ENCODE measurements at regions not wholly inside any gene's neighbourhood (a gene's known extent, or its start where the extent isn't known, plus 50 kb on each side); places are given as distances from the start of the nearest gene placed in this dataset.

GRCh38 chr2:80930777-80931176 lies 626.2 kb upstream of the LRRTM1 start:
- DNase-seq, result no peak

GRCh38 chr2:80926168-80926567 lies 621.6 kb upstream of the LRRTM1 start:
- no peak for DNase-seq

GRCh38 chr2:80896576-80896975 lies 592.0 kb upstream of the LRRTM1 start:
- no peak for DNase-seq

DNA sequence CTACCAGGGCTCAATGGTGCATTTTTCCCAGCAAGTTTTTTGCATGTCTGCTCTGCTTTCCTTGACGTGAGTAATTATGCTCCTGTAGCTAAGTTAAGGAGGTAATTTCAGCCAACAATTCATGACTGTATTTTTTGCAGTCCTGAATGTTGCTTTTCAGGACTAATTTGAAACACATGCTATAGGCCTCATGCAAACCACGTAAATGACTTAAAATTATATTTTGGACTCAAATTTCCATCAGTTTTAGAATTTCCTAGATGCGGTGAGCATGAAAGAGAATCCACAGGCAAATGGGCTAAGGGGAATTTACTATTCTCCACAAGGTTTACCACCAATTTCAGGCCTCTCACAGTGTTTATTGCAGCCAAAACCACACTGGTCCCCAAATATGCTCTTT lies 589.9 kb upstream of the LRRTM1 start:
- DNase-seq, result no peak

- no peak for DNase-seq
Observed at GRCh38 chr2:80893711-80894110, 589.2 kb upstream of the LRRTM1 start.

- DNase-seq, result no peak
Observed at GRCh38 chr2:80889009-80889408, 584.5 kb upstream of the LRRTM1 start.

DNA sequence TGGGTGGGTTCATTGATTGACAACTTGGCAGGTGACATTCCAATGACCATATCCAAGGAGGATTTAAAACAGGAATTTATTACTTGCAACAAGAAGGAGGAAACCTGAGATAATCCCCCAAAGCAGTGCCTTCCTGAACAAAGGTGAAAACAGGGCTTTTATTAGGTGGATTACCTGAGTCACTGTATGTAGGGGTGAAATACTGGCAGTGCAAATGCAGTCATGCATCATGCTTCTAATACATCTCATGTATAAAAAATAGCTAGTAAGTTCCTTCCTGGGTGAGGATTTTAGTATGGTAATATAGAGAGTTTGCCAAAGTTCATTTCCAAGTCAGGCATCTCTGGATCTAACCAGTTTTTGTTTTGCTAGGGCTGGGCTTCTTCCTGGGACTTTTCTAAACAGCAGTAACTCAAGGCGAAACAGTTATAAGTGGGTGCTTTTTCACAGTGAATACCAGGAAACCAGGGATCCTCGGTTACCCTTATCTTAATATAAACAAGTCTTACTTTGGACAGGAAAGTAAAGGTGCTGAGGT lies 583.4 kb upstream of the LRRTM1 start:
- no peak for DNase-seq

DNA sequence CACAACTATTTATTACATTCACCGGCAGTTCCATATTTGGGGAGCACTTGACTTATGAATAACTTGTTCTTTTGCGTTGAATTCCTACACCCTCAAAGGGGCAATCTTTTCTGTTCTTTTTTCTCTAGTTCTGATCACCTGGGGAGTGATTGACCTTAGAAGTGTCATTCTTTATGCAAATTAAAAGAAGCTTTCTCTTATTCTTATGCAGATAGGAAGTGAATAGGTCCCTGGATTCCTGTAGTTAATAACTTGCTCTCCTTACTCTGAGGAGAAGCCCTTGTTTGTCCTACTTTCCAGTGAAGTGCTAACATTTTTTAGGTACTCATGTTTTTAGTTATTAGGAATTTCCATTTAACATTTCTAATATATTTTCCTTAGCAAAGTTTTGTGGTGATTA lies 569.8 kb upstream of the LRRTM1 start:
- DNase-seq, result no peak

DNA sequence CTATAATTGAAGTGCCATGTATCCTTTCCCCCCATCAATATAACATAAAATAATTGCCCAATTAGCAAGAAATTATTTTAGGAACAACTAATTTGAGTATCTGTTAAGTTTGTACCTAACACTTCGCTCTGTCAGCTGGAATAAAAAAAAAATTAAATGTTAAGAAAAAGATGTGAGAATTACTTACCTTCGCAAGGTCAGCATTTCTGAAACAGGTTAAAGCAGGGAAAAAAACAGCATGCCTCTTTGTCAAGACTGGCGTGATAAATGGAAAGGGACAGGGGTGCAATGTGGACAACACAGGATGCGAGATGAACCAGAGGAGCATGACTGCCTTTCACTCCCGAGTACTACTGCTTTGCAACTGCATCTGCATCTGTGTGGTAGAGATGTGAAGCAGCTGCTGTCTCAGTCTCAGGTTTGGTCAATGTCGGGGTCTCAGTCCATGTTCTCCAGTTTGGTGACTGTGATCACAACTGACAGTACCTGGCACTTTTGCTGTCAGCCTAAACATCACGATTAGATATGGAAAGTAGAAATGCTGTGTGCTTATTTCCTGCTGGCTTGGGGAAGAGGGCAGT lies 565.4 kb upstream of the LRRTM1 start:
- no peak for DNase-seq

DNA sequence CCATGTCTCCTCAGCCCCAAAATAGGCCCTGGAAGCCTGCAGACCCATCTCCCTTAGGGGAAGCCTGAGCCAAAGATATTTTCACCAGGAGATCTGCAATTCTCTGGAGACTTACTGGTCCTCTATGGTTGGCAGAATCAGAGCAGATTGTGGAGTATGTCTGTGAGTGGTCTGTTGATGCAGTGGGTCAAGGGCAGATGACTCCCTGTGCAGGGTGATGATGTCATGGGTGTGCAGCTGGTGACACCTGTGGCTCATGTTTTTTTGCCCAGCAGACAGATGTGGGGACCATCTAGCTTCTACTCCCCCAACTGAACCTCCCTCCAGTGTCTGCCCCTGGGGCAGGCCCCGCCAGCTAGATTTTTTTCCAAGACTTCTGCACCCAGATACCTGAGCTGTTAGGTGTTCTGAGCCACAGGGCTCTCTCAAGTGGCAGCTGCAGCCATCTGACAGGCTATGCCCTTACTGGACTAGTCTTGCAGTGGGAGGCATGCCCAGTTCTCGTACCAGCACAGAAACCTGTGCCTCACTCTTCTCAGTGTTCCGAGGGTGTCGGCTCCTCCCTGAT lies 558.7 kb upstream of the LRRTM1 start:
- no peak for DNase-seq

GRCh38 chr2:80858965-80859364 lies 554.4 kb upstream of the LRRTM1 start:
- no peak for DNase-seq

GRCh38 chr2:80856227-80856626 lies 551.7 kb upstream of the LRRTM1 start:
- DNase-seq, result no peak

- DNase-seq, result no peak
Observed at GRCh38 chr2:80854831-80855230, 550.3 kb upstream of the LRRTM1 start.

- DNase-seq, result no peak
Observed at GRCh38 chr2:80852808-80853139, 548.2 kb upstream of the LRRTM1 start.

- no peak for DNase-seq
Observed at GRCh38 chr2:80852079-80852807, 547.7 kb upstream of the LRRTM1 start.

DNA sequence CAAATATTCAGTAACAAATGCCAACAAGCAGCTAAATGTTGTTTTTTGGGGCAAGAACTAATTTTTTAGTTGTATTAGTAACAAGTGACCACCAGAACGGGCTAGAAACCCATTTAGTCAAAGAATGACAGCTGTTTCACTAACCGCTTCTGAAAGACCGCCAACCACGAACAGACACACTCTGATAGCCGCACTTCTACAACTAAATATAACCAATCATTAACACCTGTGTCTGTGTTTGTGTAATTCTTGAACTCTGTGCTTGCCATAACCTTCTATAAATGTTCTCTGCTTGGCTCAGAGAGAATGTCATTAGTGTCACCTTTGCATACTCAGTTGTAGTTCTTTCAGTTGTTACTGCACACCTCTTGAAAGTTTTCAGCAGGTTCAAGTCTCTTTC lies 526.3 kb upstream of the LRRTM1 start:
- no peak for DNase-seq

DNA sequence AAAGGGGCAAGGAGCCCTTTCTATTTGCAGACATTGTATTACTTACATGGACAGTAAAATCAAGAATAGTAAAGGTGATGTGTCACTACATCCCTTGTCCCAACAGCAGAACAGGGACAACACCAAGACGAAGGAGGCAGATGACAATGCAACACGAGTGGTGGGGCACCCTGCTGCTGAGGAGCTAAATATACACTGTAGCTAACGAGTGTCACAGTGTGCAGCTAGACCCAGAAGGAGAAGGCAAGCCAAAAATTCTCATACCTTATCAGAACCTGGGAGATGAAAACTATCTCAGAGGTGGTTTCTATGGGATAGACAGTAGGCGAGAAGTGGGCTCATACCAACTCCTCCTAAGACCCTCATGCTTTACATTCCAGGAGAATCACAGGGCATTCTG lies 518.4 kb upstream of the LRRTM1 start:
- DNase-seq, result no peak

GRCh38 chr2:80815259-80815658 lies 510.7 kb upstream of the LRRTM1 start:
- DNase-seq, result no peak

GRCh38 chr2:80786584-80786983 lies 482.0 kb upstream of the LRRTM1 start:
- no peak for DNase-seq

DNA sequence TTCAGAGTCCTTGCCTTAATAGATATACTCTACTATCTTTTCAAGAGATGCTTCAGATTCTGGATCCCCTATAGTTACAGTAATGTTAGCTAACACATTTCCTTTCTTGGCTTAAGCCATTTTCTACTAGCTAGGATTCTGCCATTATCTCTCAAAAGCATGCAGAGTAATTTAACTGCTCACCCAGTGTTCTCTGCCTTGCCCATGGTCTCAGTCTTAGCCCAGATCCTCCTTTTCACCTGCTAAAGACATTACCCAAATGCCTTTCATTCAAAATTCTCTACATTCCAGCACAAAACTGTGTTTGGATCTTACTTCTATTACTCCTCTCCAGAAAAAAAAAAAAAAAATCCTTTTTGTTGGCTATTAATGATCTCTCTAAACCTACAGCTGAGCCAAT lies 474.2 kb upstream of the LRRTM1 start:
- DNase-seq, result no peak

DNA sequence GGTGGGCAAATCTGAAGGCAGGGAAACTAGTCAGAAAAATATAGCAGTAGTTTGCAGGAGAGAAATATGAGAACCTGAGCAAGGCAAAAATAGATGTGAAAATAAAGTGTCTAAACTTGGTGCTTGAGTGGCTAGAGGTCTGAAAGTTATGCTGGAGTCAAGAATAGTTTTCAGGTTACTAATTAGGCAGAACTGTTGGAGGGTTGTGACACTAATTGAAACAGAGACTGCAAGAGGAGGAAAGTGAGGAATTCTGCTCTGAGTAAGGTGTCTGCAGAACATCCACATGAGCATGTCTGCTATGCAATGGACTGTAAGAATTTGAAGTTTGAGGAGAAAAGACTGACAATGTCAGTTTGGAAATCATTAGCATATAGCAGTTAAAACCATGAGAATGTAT lies 444.0 kb upstream of the LRRTM1 start:
- DNase-seq, result no peak

DNA sequence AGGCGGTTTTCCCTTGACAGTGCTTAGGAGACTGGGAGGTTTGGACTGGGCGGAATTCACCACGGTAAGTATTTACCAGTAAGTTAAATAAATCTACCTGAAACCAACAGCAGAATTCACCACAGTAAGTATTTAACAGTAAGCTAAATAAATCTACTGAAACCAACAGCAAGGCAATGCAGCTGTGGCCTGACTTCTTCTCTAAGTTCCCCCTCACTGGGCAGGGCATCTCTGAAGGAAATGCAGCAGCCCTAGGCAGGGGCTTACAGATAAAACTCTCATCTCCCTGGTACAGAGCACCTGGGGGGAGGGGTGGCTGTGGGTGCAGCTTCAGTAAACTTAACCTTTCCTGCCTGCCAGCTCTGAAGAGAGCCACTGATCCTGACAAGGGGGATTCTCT lies 432.5 kb upstream of the LRRTM1 start:
- no peak for DNase-seq

GRCh38 chr2:80725001-80725400 lies 420.4 kb upstream of the LRRTM1 start:
- DNase-seq, result no peak

DNA sequence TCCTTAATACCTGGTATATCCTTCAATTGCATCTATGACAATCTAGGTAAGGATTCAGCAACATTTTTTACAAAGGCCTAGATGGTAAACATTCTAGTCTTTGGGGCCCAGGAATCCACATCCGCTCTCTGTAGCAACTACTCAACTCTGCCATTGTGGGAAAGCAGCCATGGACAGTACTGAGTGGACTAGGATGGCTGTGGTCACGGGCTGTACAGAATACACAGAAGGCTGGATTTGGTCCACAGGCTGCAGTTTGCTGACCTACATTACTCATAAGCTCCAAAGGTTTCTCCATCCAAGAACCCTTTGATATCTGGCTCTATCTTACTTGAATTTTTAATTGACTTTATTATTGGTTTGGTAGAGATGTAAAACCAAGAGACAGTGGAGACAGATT lies 418.3 kb upstream of the LRRTM1 start:
- no peak for DNase-seq

Measured in right kidney (tissue), 1 donor.